ENCODE measurements at regions not wholly inside any gene's neighbourhood (a gene's known extent, or its start where the extent isn't known, plus 50 kb on each side); places are given as distances from the start of the nearest gene placed in this dataset.
"Not testable (repeated sequence)": the region's sequence is repeated elsewhere in the genome, so short reads cannot be mapped to it uniquely, and the experiment has no call there.

DNA sequence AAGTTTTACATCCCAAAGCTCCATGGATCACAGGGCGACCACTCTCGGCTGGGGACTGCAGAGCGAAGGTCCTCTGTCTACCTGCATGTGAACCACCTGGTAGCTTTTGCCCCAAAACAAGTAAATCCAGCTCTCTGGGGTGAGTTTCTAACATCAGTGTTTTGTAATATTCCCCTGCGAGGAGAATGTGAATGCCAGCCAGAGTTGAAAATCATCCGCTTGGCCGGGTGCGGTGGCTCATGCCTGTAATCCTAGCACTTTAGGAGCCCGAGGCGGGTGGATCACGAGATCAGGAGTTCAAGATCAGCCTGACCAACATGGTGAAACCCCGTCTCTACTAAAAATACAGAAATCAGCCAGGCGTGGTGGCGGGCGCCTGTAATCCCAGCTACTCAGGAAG is 89.9 kb upstream of the SEC14L1 start:
- TF ChIP-seq, protein P1, sequence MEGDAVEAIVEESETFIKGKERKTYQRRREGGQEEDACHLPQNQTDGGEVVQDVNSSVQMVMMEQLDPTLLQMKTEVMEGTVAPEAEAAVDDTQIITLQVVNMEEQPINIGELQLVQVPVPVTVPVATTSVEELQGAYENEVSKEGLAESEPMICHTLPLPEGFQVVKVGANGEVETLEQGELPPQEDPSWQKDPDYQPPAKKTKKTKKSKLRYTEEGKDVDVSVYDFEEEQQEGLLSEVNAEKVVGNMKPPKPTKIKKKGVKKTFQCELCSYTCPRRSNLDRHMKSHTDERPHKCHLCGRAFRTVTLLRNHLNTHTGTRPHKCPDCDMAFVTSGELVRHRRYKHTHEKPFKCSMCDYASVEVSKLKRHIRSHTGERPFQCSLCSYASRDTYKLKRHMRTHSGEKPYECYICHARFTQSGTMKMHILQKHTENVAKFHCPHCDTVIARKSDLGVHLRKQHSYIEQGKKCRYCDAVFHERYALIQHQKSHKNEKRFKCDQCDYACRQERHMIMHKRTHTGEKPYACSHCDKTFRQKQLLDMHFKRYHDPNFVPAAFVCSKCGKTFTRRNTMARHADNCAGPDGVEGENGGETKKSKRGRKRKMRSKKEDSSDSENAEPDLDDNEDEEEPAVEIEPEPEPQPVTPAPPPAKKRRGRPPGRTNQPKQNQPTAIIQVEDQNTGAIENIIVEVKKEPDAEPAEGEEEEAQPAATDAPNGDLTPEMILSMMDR (conservative IDR thresholded peaks at IDR 0.05), result not testable (repeated sequence)
- not testable (repeated sequence) for TF ChIP-seq ZFX (IDR thresholded peaks at IDR 0.05)

Data from C4-2B (cell line).